GM19025 (cell line): ENCODE measurements at regions not wholly inside any gene's neighbourhood (a gene's known extent, or its start where the extent isn't known, plus 50 kb on each side); places are given as distances from the start of the nearest gene placed in this dataset.

ENCODE experiments used
- ATAC-seq: cut with Tn5 transposase; IDR thresholded peaks from one replicate; pipeline ENCODE4 v1.9.1; 2021; ENCODE audit warnings: mild to moderate bottlenecking, low read depth, moderate library complexity; ENCODE audit not compliant: unreplicated experiment

DNA sequence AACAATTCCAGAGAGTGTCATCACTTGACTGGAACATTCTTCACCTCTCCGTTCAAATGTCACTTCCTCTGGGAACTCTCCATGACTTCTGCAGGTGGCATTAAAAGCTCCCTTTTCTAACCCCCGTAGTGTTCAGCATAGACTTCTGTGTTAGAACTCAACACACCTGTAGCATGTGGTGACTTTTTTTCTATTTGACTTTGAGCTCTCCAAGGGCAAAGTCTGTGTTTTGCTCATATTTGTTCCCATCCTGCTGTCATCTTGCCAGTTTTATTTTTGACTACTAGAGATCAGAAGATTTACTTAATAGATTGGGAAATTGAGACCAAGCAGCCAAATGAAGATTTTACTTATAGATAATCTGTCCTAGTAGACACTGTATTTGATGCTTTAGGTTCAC is 367.1 kb downstream of the INSC start:
- ATAC-seq, result no peak

DNA sequence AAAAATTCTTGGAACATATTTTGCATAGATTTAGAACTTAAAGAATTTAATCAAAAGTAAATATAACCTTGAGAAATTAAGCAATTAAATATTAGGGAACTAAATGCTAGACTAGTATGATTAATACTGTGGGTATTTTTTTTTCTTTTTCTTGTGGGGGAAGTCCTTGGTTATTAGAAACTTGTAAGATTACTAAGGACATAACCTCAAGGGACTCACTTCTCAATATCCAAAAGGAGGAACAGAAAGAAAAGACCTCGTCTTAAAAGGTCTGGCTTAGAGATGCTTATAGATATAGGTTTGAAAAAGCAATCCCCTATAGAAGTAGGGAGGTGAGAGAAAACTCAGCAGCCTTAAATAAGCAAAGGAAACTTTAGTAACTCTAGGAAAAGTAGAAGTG is 368.5 kb downstream of the INSC start:
- peak; percentile 45 for ATAC-seq

DNA sequence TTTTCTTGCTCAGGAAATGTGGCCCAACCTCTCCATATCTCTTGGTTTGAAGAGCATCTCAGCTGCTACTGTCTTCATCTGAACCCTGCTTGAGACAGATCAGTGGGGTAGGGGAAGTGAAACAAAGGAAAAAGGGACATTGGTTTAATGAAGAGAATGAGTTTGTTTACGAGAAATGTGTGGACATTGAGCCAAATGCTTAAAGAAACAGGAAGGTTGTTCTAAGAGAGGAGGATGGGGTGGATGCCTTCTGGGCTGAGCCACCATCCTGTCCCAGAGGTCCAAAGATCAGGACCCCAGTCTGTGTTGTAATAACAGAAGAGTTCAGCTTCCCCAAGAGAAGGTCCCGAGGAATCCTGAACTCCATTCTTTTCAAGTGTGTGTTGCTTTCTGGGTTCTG is 369.7 kb downstream of the INSC start:
- ATAC-seq, result no peak

DNA sequence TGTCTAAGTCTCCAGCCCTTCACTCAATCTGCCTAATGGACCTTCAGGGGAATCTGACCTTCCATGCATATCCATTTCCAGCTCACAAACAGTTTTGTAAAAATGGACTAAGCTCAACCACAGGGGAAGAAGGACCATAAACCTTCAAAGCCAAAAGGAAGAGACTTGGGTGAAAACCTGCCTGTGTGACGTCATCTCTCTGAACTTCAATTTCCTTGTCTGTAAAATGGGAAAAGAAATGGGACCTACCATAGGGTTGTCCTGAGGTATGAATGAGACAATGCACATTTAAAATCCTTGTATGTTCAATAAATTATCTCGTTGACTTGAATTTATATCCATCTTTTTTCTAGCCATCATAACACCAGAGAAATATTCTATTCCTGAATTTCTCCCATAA is 370.7 kb downstream of the INSC start:
- ATAC-seq, result no peak

DNA sequence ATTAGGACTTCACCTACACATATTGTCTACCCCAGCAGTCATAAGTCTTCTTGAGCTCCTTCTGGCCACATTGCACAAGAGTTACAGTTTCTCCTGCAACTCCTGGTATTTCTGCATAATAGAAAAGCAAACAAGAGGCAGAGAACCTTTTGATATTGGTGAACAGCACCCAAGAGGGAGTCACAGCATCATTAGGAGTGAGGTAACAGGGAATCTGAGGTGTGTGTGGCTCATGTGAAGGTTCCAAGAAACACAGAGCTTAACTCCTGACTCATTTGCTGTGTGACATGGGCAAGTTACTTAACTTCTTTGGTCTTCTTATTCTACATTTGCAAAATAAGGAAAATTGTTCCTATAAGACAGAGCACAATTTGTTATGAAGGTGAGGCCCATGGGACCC is 374.6 kb downstream of the INSC start:
- ATAC-seq, result no peak

DNA sequence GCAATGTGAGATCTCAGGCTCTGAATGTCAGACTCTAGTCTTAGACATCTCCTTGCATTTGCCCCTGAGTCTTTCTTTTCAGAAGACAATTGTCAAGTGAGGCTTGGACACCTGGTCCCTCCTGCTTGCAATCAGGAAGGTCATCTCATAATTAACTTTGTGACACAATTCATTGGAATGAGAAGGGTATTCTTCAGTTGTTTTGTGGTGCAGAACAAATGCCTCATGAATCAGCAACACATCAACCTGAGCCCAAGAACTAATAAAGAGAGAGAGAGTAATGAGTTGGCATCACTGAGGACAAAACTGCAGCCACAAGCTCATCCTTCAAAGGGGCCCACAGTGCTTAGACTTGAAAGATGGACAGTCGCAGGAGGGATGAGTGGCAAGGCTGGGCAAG is 375.8 kb downstream of the INSC start:
- ATAC-seq, result no peak

DNA sequence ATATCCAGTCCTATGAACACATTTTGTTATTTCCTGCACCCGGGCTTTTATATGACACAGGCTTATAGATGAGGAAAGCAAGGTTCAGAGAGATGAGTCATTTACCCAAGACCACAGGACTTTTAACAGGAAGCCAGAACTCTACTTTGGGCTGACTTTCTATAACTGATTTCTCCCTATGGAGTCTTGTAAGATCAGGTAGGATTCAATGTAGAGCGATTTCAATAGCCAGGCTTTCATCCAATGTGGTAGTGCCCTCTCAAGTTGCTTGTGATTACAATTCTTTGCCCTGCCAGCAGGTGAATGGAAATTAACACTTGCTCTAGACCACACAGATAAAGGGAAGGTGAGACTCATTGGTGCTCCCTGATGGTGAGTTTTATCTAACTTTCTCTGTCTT is 378.3 kb downstream of the INSC start:
- no peak for ATAC-seq

DNA sequence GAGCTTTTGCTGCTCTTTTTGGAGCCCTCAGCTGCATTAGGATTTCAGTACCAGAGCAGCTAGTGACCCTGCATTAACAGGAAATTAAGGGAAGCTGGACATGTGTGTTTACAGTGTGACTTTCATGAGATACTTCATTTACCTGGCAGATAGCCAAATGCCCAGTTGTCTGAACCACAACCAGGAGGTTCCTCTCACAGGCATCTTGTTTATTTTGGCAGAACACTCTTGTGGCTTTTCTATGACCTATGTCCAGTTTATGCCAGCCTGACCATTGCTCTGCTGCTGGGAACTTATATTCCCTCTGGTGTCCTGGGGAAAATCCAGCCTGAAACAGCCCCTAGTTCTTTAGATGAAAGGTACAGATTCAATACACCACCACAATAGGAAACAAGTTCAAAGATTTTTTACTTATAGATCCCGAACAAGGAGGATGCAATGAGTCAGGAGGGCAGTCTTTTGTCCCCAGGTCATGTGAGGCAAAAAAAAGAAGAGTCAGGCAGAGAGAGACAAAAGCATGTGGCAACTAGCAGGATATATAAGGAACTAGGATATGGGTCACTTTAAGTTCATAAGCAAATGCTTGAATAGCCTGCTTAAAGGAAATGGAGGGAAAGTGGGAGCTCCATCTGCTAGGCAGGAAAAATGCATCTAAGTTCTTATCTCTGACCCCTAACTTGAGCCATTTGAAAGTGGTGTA is 379.3 kb downstream of the INSC start:
- ATAC-seq, result no peak

DNA sequence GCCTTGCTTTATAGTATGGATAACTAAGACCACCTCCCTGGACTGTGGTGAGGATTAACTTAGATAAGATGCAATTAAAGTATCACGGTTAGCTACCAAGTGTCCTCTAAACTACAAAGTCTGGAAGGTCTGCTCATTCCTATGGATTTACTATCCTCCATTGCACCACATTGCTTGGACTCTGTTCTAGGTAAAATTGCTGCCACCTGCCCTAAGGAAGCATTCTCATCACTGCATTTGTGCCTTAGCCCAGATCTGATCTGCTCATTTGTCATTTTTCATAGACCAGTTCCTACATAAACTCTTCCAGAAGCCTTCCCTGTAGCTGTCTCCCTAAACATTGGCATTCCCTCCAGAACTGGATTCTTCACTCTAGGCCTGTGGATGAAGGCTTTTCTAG is 380.0 kb downstream of the INSC start:
- no peak for ATAC-seq

DNA sequence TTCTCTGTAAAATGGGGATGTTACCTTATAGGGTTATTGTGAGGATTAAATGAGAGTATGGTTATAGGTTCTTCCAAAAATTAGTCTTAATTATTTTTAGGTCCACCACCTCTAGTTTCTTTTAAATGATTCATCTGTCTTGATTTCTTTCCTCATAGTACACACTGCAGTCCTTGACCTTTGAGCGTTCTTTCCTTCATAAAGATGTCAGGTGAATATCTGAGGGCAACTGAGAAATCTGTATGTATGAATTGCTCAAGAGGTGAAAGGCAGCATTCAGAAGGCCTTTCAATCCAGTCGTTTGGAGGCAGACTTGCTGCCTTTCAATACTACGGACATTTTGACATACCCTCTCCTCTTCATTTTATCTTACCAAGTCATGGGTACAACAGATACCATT is 380.7 kb downstream of the INSC start:
- ATAC-seq, result no peak

DNA sequence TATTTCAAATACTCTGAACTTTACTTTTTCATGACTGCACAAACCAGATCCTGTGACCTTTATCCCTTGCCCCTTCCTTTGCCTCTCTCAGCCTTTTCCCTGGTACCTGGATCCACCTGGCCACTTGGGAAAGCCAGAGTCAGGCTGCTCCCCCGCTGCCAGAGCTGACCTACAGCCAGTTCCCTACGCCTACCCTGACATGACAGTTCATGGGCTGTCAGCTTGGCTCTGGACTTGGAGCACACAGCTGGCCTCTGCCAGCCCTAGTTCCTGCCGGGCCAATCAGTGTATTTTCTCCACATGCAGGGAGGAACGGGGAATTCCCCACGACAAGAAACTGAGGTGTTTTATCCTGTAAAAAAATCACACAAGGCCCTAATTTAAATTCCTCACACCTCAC is 382.6 kb downstream of the INSC start:
- no peak for ATAC-seq

DNA sequence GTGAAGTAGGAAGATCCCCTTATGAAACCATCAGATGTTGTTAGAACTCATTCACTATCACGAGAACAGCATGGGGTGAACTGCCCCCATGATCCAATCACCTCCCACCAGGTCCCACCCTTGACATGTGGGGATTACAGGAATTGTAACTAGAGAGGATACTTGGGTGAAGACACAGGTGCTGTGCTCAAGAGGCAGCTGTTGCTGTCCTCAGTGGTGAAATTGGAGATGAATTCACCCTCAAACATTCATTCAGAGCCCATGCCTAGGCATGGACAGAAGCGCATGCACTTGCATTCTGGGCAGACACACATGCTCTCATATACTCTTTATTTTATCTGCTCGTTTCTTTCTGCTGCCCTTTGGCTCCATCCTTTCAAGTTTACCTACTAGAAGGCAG is 385.0 kb downstream of the INSC start:
- no peak for ATAC-seq

DNA sequence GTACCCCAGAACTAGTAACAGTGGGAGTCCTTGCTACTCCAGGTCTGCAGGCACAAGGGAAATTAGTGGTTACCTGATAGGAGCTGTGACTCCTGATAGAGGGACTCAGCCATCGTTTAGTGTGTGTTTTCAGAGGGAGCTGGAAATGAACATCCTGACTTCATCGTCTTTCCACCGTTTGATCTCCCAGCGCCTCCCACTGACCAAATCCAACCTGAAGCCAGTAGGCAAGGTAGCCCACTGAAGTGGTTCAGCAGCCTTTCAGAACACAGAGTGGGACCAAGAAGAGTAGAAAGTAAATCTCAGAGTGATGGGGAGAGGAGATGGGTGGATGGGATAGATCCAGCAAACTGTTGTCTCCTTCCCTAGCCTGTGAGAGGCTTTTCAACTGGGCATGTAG is 385.9 kb downstream of the INSC start:
- no peak for ATAC-seq

DNA sequence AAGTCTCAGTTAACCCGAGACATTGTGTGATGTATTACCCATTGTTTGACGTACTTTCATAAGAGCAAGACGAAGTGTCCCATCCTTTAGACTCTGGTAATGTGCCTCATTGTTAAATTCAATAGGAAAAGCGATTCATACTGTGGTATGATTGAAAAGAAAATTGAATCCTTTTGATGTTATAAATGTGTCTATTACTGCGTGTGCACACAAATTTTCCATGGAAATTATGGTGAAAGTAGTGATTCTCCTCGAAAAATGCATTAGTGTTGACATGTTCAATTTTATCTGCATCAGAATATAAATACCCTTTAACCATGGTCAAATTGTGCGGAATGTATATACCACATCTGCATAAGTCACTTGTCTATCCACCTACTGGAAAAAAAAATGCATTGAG is 386.8 kb downstream of the INSC start:
- no peak for ATAC-seq

DNA sequence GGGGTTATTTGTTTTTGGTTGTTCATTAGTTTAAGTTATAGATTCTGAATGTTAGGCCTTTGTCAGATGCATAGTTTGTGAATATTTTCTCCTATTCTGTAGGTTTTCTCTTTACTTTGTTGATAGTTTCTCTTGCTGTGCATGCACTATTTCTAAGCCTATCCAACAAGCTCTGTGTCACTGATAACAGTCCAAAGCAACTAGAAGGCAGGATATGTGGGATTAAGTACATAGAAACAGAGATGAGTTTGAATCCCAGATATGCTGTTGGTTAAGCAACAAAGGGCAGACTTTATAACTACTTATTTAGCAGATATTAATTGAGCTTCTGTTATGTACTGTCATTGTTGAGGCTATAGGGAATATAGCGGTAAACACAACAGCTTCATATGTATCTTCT is 390.4 kb downstream of the INSC start:
- no peak for ATAC-seq

DNA sequence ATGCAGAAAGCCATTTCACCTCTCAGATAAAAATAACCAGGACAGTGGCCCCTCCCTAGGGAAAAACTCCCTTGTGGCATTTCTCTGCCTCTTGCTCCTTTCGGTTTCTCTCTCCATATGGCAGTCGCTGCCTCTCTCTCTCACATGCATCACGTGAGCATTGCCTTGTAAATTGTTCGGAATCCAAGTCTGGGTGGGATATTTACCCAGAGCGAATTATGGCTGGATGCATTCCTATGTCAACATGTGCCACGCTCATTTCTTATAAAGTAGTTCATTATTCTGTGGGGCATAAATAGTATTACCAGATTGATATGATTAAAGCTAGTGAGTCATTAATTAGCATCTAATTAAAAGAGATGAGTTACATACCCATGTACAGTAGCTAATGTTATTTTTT is 392.9 kb downstream of the INSC start:
- no peak for ATAC-seq

DNA sequence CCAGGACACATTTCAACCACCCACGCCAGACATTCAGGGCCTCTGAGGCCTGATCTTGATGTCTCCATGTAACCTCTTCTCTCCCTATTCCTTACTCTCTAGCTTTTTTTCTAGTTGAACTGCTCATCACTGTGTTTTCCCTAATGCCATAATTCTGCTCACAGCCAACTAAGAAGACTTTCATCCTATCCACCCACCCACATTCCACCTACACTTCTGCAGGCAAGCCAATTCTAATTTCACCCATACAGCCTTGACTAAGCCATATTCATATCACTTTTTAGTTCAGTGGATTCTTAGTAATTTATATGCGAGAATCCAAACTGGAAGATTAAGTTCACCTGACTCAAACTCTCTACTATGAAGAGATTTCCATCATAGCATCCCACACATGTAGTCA is 394.4 kb downstream of the INSC start:
- ATAC-seq, result no peak

DNA sequence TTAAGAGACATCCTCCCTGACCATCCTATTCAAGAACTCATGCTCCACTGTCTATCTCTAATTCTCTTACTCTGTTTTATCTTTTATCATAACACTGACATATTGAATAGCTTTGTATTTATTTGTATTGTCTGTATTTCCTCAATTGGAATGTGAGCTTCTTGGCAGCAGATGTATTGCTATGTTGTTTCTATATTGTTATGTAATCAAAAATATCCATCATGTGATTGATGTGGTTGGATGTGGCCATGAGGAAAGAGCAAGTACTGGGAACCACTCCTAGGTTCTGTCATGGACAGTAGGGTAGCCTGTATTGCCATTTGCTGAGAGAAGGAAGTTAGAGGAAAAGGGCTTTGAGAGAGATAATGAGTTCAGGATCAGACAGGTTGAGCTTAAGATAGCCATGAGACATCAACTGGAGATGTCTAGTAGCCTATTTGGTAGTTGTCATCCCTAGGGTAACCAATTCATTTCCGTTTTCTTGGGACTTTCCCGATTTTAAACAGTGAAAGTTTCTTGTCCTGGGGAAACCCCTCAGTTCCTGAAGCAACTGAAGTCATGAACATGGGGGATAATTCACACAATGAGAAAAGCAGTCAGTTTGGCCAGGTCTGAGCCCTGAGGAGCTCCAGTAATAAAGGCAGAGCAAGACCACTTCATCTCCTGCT is 404.5 kb downstream of the INSC start:
- ATAC-seq, result no peak

DNA sequence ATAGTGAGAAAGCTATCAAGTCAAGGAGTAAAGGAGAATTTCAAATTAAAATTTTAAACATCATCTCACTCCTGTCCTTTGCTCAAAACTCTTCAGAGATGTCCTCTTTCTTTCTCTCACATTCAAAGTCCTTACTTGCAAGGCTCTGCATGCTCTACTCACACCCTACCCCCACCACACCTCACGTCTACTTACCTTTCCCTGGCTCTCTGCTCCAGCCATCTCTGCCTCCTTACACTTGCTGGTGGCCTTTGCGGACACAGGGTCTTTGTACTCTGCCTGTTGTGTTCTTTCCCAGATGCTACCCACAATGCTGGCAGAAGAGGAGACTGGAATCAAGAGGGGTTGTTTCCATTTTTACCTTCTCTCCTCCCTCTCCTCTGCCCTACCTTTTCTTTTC is 405.2 kb downstream of the INSC start:
- no peak for ATAC-seq

DNA sequence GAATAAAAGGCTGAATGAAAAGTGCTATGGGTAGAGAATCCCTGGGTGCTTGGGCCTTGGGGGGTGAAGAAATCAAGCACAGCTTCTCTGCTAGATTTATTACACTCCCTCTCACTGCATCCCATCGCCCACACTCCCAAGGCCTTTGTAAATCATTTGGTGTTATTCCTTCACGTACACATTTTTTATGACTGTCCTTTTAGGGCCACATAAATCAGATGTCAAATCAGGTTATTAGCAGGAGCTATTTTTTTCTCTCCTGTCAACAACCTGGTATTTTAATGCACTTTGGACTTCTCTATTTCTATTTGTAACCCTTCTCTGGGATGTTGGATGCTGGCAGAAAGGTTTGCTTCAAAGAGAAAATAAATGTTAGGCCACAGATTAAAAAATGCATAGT is 408.8 kb downstream of the INSC start:
- ATAC-seq, result no peak

DNA sequence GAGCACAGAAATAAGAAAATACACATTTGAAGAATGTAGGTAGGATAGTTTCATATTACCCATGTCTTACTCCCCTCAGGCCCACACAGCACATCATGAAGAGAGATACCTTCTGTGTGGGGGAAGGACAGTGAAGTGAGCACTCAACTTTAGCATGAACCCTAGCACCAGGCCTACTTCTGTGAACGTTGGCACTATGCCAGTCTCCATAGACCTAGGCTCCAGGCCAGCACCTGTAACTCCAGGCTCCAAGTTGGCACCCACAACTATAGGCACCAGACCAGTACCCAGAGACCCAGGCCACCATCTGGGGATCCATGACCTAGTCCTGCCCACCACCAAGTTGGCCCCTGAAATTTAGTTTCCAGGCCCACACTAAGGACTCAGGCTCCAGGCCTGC is 410.9 kb downstream of the INSC start:
- ATAC-seq, result no peak

DNA sequence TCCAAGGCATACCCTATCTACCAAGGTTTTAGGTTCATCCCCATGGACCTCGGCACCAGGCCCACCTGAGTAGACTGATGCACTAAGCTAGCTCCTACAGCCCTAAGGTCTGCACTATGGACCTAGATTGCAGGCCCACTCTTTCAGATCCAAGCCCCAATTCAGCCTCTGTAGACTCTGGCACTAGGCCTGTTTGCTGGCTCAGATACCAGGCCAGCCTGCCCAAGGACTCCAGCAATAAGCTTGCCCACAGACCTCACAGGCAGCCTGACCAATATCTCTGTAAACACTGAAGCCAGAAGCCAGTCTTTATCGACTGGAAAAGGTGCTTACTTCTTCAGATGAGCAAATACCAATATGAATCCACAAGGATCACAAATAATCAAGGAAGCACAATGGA is 411.3 kb downstream of the INSC start:
- ATAC-seq, result no peak
